DND-41 (cell line): ENCODE measurements at regions not wholly inside any gene's neighbourhood (a gene's known extent, or its start where the extent isn't known, plus 50 kb on each side); places are given as distances from the start of the nearest gene placed in this dataset.

ENCODE experiments used
- ATAC-seq: fragments of 200-7000 bp; cut with Tn5 transposase; 3 replicates; pipeline ENCODE4 v1.9.1; 2021; ENCODE audit warnings: low read depth; ENCODE audit not compliant: insufficient read depth
- DNase-seq: peaks from one replicate; pipeline ENCODE4 v3.0.0-alpha.2; 2020
- H2AFZ ChIP-seq: 2 replicates; pipeline ENCODE4 v1.6.0; 2012; ENCODE audit warnings: low read depth, low read length
- H3K27ac ChIP-seq: 2 replicates; pipeline ENCODE4 v1.5.1; 2012; ENCODE audit warnings: low read length, inconsistent platforms
- H3K27me3 ChIP-seq: fragments of 200-600 bp; sonication (generic); 2 replicates; pipeline ENCODE4 v1.6.0; 2012; ENCODE audit warnings: low read length, mild to moderate bottlenecking, inconsistent platforms; ENCODE audit not compliant: insufficient read depth, poor library complexity
- H3K36me3 ChIP-seq: 2 replicates; pipeline ENCODE4 v1.5.1; 2012; ENCODE audit warnings: low read length, inconsistent platforms; ENCODE audit not compliant: insufficient read depth
- H3K4me1 ChIP-seq: 2 replicates; pipeline ENCODE4 v1.5.1; 2012; ENCODE audit warnings: mild to moderate bottlenecking, low read length; ENCODE audit not compliant: insufficient read depth
- H3K4me2 ChIP-seq: 2 replicates; pipeline ENCODE4 v1.6.0; 2012; ENCODE audit warnings: mild to moderate bottlenecking, moderate library complexity, low read length, inconsistent platforms; ENCODE audit not compliant: insufficient read depth
- H3K4me3 ChIP-seq, 2 experiments: fragments of 200-600 bp in 1 of 2; shearing (Covaris generic) in 1 of 2; 2 replicates each; pipeline ENCODE4 v1.5.1; 2012 to 2016; ENCODE audit warnings: inconsistent platforms in 2 of 2, low read length in 2 of 2, mild to moderate bottlenecking in 2 of 2, low read depth in 1 of 2, moderate library complexity in 1 of 2
- H3K79me2 ChIP-seq: 2 replicates; pipeline ENCODE4 v1.6.0; 2012; ENCODE audit warnings: low read length, inconsistent platforms; ENCODE audit not compliant: insufficient read depth
- H3K9ac ChIP-seq: 2 replicates; pipeline ENCODE4 v1.6.0; 2012; ENCODE audit warnings: low read depth, mild to moderate bottlenecking, inconsistent platforms, low read length, moderate library complexity
- H3K9me3 ChIP-seq: 2 replicates; pipeline ENCODE4 v1.5.1; 2012; ENCODE audit warnings: low read length, moderate library complexity, mild to moderate bottlenecking, inconsistent platforms; ENCODE audit not compliant: insufficient read depth, severe bottlenecking
- H4K20me1 ChIP-seq: 2 replicates; pipeline ENCODE4 v1.6.0; 2012; ENCODE audit warnings: low read length; ENCODE audit not compliant: insufficient read depth
- CTCF ChIP-seq: IDR thresholded peaks from 2 replicates; pipeline ENCODE4 v1.5.1; 2012; ENCODE audit warnings: borderline replicate concordance, low read length, moderate library complexity, mild to moderate bottlenecking; ENCODE audit not compliant: poor library complexity, severe bottlenecking; ENCODE audit errors: extremely low read depth
- EZH2 ChIP-seq: IDR thresholded peaks from 3 replicates; pipeline ENCODE4 v1.6.1; 2012; ENCODE audit warnings: borderline replicate concordance, low read depth, mild to moderate bottlenecking, moderate library complexity, low read length, inconsistent platforms; ENCODE audit not compliant: severe bottlenecking

DNA sequence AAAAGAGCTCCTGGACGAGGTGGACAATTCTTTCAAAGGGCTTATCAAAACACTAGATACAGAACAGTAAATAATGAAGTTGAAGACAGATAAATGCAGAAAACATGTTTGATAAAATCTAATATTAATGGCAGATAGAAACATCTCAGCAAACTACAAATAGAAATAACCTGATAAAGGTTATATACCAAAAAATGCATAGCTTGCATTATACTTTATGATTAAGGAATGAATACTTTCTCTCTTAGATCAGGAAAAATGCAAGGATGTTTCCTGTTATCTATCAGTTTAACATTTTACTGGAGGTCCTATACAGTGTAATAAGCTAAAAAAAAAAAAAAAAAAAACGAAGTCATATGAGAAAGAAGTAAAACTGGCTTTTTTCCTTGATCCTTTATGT lies 304.5 kb upstream of the CXorf51A start:
- no peak overlapping the region for H2AFZ ChIP-seq
- no peak overlapping the region for H3K4me3 ChIP-seq
- no peaks in the 10 kb centered on the region for H3K79me2 ChIP-seq
- no peaks in the 10 kb centered on the region for H3K36me3 ChIP-seq
- TF ChIP-seq EZH2, result no peak
- no peak for TF ChIP-seq CTCF
- H3K4me1 ChIP-seq, result no peaks in the 10 kb centered on the region
- ATAC-seq (no peak), DNase-seq (no peak)
- no peaks in the 10 kb centered on the region for H4K20me1 ChIP-seq
- H3K9ac ChIP-seq, result no peak overlapping the region
- H3K9me3 ChIP-seq, result no peaks in the 10 kb centered on the region
- H3K4me2 ChIP-seq, result no peak overlapping the region
- no peak overlapping the region for H3K27ac ChIP-seq
- H3K27me3 ChIP-seq, result no peaks in the 10 kb centered on the region

DNA sequence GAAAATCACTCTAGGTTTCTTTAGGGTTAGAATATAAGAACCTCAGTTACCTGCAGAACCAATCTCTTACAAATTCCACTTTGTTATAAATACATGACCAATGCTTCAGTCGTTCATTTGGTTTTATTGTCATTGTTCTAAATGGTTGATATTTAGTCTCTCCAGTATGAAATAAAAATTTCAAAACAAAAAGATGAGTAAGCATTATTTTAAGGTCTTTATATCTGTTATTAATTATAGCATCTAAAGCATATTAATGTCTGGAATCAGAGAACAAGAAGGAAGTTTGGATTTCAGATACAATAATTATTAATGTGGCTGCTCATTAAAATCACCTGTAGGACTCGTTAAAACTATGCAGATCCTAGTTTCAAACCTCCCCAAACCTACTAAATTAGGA lies 265.4 kb upstream of the CXorf51A start:
- H3K27me3 ChIP-seq, result no peaks in the 10 kb centered on the region
- TF ChIP-seq EZH2 (no peak), CTCF (no peak)
- no peak overlapping the region for H3K27ac ChIP-seq
- no peaks in the 10 kb centered on the region for H3K9me3 ChIP-seq
- no peak overlapping the region for H3K4me2 ChIP-seq
- H3K36me3 ChIP-seq, result no peaks in the 10 kb centered on the region
- no peaks in the 10 kb centered on the region for H4K20me1 ChIP-seq
- no peak overlapping the region for H3K9ac ChIP-seq
- no peak overlapping the region for H2AFZ ChIP-seq
- H3K4me1 ChIP-seq, result no peaks in the 10 kb centered on the region
- ATAC-seq (no peak), DNase-seq (no peak)
- no peak overlapping the region for H3K4me3 ChIP-seq
- H3K79me2 ChIP-seq, result no peaks in the 10 kb centered on the region

DNA sequence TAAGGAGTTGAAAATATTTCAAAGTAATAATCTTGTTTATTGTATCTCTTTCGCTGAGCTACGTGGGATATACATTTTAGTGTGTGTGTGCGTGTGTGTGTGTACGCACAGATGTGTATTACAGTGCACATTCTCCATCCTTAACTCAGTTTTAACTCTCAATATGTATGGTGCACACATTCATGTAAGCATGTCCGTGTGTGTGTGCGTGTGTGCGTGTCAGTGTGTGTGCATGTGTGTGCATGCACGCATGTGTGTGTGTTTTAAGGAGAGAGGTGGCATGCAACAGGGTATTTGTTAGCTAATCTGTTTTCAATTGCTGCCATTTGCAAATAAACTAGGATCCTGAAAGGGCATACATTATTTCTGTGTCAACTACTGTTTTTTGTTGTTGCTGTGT lies 264.9 kb upstream of the CXorf51A start:
- Histone ChIP-seq H3K27ac (no peak overlapping the region), H3K4me1 (no peaks in the 10 kb centered on the region), H4K20me1 (no peaks in the 10 kb centered on the region), H3K27me3 (no peaks in the 10 kb centered on the region), H3K9ac (no peak overlapping the region), H3K4me3 (no peak overlapping the region), H2AFZ (no peak overlapping the region), H3K4me2 (no peak overlapping the region), H3K79me2 (no peaks in the 10 kb centered on the region), H3K36me3 (no peaks in the 10 kb centered on the region), H3K9me3 (no peaks in the 10 kb centered on the region)
- ATAC-seq, result no peak
- TF ChIP-seq CTCF (no peak), EZH2 (no peak)
- no peak for DNase-seq

GRCh38 chrX:147077472-147077871 lies 262.9 kb upstream of the CXorf51A start:
- Histone ChIP-seq H3K4me2 (no peak overlapping the region), H3K4me1 (no peaks in the 10 kb centered on the region), H2AFZ (no peak overlapping the region), H3K9ac (no peak overlapping the region), H3K27ac (no peak overlapping the region), H3K79me2 (no peaks in the 10 kb centered on the region), H3K27me3 (no peaks in the 10 kb centered on the region), H4K20me1 (no peaks in the 10 kb centered on the region), H3K4me3 (no peak overlapping the region), H3K36me3 (no peaks in the 10 kb centered on the region), H3K9me3 (no peaks in the 10 kb centered on the region)
- ATAC-seq (no peak), DNase-seq (no peak)
- no peak for TF ChIP-seq EZH2
